ENCODE measurements at regions not wholly inside any gene's neighbourhood (a gene's known extent, or its start where the extent isn't known, plus 50 kb on each side); places are given as distances from the start of the nearest gene placed in this dataset.

GRCh38 chr12:74483057-74483456, 54.6 kb upstream of the ATXN7L3B start:
- DNase-seq (ENCODE audit: low read depth): no peak
